NCI-H1417 treated with DMSO at 0.1 percent for 48 hours (cell line): ENCODE measurements at regions not wholly inside any gene's neighbourhood (a gene's known extent, or its start where the extent isn't known, plus 50 kb on each side); places are given as distances from the start of the nearest gene placed in this dataset.
A peak's percentile ranks its signal among the peaks of the same experiment; 100 is the strongest.

Experiments used
- DNase-seq: peaks from one replicate; lab custom pipeline; 2025; lab: John Stamatoyannopoulos, UW

DNA sequence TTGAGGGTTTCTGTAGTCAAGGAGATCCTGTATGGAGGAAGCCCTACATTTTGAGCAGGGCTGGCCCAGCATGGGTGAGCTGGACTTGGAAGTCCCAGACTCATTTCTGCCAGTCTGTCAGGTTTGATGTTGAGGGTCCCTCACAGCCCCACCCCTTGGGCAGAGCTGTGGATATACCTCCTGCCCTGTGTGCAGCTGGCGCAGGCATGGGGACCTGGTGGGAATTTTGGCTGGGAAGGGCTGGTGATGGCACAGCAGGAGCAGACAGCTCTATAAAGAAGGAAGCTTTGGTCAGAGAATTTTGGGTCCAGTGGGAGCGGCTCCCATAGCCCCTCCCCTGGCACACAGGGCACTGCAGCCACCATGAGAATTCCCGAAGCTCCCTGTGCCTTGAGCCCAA is 482.6 kb downstream of the RPS24 start:
- DNase-seq, result no peak

DNA sequence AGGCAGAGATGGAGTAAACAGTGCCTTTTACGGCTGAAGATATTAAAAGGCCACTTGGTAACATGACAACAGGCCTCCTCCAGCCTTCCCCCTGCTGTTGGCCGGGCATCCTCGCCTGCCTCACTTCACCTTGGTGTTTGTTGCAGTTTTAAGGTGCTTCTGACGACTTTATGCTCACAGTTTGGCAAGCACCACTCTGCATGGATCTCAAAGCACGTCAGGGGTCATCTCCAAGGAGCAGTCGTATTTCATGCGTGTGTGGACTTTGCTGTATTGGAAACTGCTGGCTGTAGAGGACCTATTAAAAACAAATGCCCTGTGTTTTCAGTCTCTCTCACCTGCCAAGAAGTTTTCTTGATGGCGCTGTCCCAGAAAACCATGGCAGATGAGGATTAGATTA is 483.1 kb downstream of the RPS24 start:
- no peak for DNase-seq

DNA sequence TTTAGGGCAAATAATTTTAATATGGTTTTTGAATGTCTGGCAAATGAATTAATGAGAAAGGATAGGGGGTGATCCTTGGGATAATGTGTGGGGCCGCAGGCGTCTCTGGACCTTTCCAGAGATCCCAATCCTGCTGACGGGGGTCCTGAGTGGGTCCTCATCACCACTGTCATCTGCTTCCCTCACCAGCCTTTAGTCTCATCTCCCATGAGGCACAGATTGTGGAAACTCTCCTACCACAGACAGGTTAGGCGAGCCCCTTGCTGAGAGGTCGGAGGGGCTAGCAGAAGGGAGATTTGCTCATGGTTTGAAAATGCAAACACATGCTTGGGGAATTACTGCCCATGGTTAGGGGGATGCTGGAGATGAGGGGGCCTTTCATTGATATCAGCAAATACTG is 484.6 kb downstream of the RPS24 start:
- DNase-seq, result no peak

DNA sequence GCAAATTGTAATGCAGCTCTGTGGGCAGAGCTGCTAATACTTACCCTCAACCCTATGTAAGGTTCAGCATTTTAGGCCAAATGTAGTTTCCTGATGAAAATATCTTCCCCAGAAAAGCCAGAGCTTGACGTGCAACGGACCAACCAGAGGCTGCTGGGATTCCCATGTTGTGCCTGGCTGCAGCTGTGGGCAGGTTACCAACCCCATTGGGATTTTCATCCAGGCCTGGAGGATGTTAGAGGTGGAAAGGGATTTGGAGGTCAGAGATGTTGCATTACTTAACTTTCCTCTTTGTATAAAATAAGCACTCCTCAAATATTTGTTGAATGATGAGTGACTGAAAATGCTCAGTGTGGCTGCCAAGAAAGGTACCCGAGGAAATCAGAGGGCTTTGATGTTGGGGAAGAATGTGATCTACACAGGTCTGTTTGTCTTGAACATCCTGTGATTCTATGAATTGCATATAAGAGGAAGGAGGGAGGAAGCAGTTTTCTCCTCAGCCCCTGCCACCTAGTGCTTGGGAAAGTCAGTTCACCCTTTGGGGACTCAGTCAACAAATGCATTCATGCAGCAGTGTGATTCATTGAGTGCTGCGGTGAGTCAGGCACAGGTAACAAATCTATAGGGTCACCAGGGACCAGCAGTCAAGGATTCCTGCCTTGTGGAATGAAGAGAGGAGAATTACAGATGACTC is 487.2 kb downstream of the RPS24 start:
- DNase-seq, result no peak

DNA sequence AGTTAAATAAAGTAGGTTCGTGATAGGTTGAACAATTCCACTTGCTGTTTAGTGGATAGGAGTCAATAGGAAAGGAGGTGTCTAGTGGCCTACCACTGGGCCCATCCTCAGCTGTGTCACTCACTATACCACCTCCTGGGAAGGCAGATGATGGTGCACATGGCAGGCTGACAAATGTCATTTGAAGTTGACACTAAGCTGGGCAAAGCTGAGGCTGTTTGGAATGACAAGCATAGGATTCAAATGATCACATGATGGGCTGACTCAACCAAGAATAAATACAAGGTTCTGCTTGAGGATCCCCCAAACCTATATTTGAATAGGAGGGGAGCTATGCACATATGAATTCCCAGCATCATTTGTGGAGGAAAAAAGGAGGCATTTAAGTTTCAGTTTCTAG is 489.8 kb downstream of the RPS24 start:
- DNase-seq, result no peak

DNA sequence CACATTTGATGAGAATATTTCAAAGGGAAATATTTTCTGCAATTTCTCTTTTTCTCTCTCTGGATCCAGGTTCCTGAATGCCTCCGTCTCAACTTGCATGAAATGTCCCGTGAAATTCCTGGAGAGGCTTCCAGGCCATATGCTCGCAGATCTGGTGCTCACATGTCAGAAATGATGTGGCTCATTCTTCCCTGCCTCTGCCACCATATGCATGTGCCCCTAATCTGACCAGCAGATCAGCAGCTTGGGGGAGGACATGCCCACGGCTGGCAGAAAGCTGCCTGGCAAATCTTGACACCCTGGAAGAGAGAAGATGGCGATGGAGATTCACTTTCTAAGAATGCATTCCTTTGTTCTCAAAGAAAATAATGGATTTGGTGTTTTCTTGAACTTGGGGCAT is 490.7 kb downstream of the RPS24 start:
- DNase-seq, result no peak

DNA sequence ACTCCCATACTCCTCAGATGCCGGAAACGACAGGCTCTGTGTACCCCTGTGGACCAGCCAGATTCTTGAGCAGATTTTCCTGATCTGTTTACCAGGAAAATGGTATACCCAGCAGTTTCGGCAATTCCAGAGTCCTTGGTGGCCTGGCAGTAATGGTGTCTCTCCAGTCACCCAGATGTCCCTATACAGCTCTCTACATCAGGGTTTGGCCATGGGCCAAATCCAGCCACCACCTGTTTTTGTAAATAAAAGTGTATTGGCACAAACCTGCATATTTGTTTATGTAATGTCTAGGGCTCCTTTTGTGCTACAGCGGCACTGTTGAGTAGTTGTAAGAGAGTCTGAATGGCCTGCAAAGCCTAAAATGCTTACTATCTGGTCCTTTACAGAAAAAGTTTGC is 491.3 kb downstream of the RPS24 start:
- no peak for DNase-seq

DNA sequence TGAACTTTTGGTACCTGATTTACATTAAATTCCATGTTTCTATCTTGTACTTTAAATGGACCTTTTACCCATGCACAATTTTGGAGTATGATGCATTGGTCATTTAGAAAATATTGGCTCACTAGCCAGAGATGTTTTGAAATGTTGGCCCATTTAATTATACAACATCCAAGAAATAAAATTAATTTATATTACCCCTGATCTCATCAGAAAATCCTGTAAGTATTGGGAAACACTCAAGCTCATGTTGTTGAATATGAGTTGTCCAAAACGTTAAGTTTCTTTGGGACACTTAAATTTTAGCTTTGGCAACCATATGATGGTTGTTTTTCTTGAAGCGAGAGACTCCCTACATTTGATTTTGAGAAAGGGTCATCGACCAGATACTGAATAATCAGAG is 492.7 kb downstream of the RPS24 start:
- no peak for DNase-seq

DNA sequence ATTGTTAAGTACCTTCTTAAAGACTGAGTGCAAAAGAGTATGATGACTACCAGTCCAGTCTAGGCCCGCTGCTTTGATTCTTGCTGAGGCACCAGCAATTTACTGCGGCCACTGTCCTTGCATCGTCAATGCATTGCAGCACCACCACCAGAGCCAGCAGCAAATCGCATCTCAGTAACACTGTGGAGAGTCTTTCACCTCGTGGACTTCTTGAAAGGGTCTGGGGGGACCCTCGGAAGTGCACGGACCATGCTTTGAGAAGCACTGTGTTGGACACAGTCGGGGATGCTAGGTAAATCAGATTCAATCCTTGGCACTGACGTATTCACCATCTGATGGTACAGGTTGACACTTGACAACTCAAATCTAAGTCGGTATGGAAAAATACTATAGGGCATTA is 493.6 kb downstream of the RPS24 start:
- DNase-seq, result no peak

DNA sequence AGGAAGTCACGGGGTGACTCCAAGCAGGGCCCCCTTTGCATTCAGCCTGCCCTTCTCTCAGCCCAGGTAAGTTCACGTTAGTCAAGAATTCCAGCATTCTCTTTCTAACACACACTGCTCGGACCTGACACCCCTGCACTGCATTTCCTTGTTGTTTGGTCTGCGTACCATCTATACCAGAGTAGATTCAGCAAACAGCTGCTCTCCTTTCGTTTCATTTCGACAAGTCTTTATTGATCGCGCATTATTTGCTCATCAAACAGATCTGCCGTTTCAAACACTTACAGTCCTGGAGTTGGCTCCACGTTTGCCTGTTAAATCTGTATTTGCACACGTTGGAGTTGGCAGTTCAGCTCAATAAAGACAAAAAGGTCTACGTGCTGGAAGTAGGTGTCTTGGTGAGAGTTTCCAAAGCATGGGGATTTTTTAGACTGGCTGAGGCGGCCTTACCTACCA is 495.1 kb downstream of the RPS24 start:
- DNase-seq, result peak; percentile 32

DNA sequence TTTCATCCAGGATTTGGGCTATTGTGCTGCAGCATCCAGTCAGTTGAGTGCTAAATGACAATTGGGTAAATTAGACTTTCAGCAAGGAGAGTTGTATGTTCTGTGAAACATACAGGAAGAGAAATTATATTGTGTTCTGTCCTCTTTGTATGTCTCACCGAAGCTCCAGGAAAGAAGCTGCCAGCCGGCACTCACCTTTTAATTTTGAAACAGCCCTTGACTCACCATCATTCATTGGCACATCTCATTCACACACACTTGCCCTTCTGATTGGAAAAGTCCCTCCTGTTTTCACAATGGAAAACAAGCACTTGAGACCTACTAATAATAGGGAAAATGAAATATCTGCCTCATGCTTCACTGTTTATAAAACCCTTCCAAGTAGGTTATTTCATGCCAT is 495.6 kb downstream of the RPS24 start:
- DNase-seq, result peak; percentile 51

DNA sequence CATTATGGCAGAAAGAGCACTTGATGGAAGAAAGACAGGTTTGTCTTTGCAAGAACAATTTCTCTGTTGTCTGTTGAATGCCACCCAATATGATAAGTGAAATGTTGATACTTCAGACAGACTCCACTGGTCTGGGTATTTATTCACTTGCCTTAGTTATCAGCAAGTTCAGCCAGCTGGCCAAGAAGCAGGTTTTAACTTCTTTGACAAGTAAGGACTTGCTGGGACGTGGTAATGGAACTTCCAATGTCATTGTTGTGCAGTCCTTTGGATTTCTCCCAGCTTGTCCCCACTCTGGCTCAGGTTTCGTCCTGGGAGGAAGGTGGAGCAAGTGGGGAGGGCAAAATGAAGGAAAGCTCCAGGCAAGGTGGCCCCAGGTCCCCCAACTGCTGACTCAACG is 497.4 kb downstream of the RPS24 start:
- no peak for DNase-seq

DNA sequence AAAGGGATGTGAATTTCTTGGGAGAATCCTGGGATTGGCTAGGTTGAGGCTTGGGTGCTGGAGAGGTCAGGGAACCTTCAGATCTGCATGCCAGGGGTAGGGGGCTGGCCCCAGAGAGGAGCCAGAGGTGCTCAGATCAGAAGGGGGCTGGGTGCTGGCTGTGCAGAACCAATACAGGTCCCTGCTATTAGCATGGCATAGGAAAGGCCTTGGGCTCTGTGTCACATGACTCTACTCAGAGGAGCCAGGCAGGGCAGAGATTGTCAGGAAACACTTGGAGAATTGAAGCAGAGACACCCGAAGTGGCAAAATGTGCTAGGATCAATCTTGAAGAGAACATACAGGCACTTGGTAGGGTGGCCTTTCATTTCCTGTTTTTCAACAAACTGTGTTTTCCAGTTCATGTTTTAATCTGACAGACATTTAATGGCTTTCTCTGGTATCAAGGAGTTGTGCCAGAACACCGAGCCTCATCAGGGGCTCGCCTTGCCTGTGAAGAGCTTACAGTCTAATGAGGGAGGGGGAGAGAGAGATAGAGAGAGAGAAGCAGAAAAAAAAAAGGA is 498.9 kb downstream of the RPS24 start:
- no peak for DNase-seq

DNA sequence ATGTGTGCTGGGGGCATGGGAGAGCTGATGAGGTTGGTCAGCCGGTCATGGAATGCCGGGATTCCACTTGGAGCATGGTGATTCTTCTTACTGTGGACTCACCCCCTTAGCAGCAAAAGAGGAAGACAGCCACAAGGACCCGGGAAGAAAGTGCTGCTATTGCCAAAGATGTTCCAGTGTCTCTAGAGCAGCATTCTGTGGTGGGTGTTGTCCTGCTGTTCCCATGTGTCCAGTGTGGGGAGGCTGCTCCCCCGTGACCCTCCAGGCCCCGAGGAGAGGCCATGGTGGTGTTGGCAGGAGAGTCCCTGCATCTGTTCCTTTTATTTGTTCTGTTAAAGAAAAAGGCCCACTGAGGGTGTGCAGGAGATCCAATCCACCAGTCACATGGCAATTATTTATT is 499.4 kb downstream of the RPS24 start:
- no peak for DNase-seq

DNA sequence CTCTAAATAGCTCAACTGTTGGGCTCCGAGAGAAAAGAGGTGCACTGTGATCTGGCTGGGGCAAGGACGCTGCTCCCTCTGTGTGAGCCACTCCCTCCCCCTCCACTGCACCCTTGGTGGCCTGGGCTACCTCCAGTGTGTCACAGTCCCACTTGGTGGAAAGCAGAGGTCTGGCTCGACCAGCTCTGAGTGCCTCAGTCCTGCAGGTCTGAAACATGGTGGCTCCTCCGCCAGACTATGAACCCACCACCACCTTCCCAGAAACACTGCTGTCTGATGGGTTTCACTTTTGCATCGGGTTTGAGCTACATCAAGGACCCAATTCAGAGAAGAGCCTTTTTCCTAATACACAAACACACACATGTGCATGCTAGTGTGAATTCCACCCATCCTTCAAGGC is 500.1 kb downstream of the RPS24 start:
- DNase-seq, result no peak

DNA sequence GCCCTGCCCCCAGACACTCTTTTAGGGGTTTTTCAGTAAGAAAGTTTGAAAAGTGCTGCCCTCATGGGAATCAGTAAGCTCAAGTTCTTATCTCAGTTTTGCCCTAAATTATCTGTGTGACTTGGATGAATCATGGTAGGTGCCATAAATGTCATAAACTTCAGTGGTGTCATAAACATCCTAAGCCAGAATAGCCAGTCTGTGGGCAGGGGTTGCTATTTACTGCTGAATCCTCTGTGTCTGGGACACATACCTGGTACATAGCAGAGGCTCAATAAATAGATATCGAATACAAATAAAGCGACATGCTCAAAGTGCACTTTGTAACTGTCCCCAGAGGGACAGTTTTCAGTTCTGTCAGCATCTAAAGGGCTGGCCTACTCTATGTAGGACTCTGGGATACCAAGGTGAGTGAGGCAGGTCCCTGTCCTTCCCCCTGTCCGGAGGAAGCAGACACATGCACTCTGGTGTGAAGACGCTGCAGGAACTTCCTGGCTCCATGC is 502.1 kb downstream of the RPS24 start:
- no peak for DNase-seq

DNA sequence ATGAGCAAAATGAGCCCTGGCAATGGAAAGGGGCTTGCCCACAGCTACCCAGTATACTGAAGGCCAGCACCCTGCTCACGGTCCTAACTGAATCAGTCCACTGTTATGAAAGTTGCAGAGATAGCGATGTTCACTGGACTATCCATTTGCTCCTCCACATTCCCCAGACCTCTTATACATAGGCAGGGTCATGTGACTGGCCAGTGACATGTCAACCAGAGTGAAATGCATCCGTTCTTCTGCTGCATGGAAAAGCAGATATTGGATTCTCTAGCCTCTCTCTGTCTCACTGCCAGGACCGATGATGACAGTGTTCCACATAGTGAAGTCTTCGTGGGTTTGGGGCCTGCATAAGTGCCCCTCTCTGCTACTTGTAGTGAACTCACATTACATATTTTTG is 503.4 kb downstream of the RPS24 start:
- no peak for DNase-seq

DNA sequence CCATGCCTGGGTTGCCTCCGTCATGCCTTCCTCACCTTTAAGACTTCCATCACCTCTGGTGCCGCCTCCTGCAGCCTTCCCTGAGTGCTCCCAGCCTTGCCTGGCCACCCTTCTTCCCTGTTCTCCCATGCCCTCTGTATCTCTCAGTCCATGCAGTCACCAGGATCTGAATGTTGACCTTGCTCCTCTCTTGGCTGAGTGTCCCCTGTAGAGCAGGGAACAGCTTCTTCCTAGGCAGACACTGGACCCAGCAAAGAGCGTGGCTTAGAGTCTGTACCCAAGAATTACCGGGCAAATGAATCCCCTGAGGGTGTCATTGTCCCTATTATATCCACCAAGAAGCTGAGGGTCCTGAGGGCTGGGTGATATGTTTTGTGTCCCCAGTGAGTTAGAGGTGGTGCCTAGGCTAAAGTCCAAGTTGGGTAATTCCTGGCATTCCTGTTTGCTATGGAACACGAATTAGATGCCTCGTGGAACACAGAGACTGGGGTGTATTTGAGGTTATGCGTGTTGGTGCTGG is 505.6 kb downstream of the RPS24 start:
- DNase-seq, result no peak

DNA sequence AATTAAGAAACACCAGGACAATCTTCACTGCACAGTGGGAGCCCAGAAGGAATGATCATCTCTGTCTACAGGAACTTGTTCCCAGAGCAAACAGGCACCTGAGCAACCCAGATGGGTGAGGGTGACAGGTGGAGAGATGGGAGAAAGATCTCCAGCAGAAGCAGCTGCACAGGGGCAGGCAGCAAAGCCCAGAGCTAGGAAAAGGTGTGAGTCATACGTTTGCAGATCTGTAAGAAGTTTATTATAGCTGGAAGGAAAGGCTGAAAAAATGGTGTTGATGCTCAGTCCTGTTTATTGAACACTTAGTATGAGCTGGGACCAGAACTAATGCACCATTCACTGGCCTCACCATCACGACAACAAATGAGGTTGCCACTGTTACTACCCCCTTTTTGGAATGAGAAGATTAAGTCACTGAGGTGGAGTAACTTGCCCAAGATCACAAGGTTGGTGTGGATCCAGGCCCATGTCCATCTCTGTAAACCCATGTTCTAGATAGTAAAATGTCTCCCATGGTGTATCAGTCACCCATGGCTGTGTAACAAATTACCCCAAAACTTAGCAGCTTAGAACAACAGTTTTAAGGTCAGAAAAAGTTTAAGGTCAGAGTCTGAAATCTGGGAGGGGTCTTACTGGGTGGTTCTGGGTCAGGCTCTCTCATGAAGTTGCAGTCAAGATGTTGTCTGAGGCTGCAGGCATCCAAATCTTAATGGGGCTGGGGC is 506.9 kb downstream of the RPS24 start:
- no peak for DNase-seq

DNA sequence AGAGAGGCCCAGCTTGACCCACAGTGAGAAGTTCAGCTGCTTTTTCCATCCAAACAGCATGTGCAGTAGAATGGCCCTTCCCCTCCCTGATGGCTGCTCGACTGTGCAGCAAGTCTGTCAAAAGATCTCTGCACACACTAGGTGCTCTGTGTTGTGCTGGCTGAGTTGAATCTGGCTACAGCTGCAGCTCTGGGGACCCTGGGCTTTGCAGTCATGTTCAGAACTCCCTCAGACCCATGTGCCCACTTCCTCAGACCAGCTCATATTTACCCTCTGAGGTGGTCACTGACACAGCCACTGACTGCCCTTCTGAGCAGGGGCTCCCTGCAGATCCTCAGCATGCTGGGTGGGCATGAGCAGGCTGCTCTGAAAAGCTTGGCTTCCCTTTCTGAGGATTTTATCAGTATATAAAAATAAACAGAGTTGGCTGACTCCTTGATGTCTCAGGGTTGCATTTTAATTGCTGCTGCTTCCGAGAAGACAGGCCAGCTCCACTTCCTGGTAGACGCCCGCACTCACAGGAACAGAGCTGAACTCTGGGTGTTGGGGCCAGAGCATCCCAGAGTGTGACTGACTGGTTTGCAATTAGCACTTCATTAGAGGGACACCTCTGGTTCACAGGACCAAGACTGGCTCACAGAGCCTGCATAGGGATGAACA is 507.9 kb downstream of the RPS24 start:
- DNase-seq, result no peak

DNA sequence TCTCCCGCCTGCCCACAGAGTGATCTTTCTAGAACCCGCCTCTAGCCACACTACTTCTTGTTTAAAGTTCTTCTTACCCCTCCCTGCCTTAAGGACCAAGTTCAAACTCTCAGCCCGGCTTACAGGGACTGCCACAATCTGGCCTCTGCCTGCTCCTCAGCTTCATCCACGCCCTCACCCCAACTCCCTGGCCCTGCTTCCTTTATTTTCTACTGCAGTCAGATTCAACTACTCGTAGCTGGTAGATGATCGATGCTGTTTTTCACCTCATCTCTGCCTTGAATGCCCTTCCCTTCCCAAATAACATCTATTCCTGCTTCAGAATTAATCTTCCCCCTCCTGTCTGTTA is 508.5 kb downstream of the RPS24 start:
- no peak for DNase-seq

DNA sequence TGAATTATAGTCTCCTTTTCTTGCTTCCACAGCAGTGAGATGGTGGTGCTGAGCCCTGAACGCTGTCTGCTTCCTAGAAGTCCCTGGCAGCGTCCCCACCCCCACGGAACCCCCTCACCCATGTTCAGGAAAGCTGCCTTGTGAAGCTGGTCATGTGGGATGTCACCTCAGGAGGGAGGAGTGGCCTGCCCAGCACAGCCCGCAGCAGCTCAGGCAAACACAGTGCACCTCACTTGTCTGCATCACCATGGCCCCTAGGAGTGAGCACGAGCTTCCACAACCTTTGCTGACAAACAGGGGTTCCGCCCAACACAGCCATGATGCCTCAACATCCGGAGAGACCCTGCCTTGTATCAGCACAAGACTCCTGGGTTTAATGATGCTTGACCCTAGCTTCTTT is 508.9 kb downstream of the RPS24 start:
- no peak for DNase-seq
